ENCODE measurements at regions not wholly inside any gene's neighbourhood (a gene's known extent, or its start where the extent isn't known, plus 50 kb on each side); places are given as distances from the start of the nearest gene placed in this dataset.

DNA sequence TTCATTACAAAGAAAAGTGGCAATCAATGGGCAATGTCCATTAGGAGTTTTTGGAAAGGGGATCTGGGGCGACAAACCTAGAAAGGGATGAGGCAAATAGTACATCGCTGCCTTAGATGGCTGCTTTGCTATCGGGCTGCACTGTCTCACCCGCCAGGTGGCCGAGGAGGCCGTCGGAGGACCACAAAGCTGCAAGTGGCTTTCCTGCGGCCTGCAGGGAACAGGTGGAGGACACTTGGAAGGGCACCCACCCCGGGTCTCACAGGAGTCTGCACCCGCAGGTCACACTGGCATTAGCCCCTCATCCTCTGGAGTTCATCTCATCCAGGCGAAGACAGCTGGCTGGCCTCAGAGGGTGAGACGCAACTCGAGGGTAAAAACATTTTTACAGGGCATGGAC lies 1392.5 kb downstream of the AACS start:
- no peak for DNase-seq (ENCODE audit: low spot score)
- TF ChIP-seq, protein P1, sequence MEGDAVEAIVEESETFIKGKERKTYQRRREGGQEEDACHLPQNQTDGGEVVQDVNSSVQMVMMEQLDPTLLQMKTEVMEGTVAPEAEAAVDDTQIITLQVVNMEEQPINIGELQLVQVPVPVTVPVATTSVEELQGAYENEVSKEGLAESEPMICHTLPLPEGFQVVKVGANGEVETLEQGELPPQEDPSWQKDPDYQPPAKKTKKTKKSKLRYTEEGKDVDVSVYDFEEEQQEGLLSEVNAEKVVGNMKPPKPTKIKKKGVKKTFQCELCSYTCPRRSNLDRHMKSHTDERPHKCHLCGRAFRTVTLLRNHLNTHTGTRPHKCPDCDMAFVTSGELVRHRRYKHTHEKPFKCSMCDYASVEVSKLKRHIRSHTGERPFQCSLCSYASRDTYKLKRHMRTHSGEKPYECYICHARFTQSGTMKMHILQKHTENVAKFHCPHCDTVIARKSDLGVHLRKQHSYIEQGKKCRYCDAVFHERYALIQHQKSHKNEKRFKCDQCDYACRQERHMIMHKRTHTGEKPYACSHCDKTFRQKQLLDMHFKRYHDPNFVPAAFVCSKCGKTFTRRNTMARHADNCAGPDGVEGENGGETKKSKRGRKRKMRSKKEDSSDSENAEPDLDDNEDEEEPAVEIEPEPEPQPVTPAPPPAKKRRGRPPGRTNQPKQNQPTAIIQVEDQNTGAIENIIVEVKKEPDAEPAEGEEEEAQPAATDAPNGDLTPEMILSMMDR (IDR thresholded peaks at IDR 0.05; ENCODE audit: borderline replicate concordance, control extremely low read depth, extremely low read depth, insufficient read depth, missing control alignments): no peak
- in situ Hi-C loops (cut with MboI; ENCODE audit: low sequenced_read_pairs, unreplicated experiment): no loop called here

DNA sequence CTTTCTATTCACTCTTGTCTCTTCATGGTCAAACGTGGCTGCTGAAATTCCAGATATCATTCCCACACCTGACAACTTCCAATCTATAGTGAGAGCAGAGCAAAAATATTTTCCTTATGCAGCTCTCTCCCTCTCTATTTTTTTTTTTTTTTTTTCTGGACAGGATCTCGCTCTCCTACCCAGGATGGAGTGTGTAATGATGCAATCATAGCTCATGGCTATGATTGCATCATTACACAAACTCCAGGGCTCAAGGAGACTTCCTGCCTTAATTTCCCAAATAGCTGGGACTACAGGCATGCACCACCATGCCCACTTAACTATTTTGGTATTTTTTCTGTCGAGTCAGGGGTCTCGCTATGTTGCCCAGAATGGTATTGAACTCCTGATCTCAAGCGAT lies 1398.9 kb downstream of the AACS start:
- DNase-seq (ENCODE audit: low spot score): no peak
- in situ Hi-C loops (cut with MboI; ENCODE audit: low sequenced_read_pairs, unreplicated experiment): no loop called here
- TF ChIP-seq, protein P1 (IDR thresholded peaks at IDR 0.05; ENCODE audit: borderline replicate concordance, control extremely low read depth, extremely low read depth, insufficient read depth, missing control alignments): no peak

DNA sequence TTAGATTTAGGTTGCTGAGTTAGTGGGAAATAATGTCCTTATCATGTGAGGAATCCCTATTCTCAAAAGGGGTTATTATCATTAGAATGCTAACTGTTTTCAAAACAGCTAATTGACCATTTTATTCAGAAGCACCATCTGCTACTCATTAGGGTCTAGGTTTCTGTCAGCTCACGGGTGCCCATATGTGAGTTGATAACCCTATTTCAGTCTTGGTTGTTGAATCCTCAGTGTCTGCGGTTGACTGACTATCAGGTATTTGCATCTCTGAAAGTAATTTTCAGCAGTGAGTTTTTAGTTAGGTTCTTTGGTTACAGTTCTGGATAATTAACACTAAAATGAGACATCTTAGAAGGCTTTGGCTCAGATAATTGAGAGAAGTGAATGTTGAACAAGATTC lies 1404.0 kb downstream of the AACS start:
- in situ Hi-C loops (cut with MboI; ENCODE audit: low sequenced_read_pairs, unreplicated experiment): no loop called here
- DNase-seq (ENCODE audit: low spot score): no peak
- TF ChIP-seq, protein P1 (IDR thresholded peaks at IDR 0.05; ENCODE audit: borderline replicate concordance, control extremely low read depth, extremely low read depth, insufficient read depth, missing control alignments): no peak

DNA sequence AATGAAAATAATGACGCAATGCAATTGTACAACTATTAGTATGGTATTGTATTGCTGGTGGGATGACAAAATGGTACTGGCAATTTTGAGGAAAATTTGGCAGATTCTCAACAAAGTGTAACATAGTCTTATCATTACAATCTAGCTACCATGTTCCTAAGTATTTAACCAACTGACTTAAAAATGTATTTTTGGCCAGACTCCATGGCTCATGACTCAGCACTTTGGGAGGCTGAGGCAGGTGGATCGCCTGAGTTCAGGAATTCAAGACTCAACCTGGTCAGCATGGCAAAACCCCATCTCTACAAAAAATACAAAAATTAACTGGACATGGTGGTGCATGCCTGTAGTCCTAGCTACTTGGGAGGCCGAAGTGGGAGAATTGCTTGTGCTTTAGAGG lies 1409.5 kb downstream of the AACS start:
- DNase-seq (ENCODE audit: low spot score): no peak
- in situ Hi-C loops (cut with MboI; ENCODE audit: low sequenced_read_pairs, unreplicated experiment): no loop called here
- TF ChIP-seq, protein P1 (IDR thresholded peaks at IDR 0.05; ENCODE audit: borderline replicate concordance, control extremely low read depth, extremely low read depth, insufficient read depth, missing control alignments): no peak

DNA sequence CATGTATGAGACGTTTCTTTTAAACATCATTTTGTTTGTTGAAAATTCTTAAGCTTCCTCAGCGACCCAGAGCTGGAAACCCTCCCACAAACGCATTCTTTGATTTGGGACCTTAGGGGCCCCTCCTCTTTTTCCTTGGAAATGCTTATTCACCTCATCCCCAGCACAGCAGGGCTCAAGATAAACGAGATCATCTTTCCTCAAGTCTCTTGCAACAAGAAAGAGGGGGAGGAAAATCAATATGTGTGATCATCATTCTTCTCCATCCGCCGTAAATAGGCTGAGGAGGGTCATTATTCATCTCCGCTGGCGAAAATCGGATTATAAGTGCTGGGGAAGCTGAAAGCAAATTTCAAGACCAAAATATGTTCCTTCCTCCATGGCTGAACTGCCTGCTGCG lies 1415.2 kb downstream of the AACS start:
- DNase-seq (ENCODE audit: low spot score): no peak
- in situ Hi-C loops (cut with MboI; ENCODE audit: low sequenced_read_pairs, unreplicated experiment): no loop called here
- TF ChIP-seq, protein P1 (IDR thresholded peaks at IDR 0.05; ENCODE audit: borderline replicate concordance, control extremely low read depth, extremely low read depth, insufficient read depth, missing control alignments): no peak

DNA sequence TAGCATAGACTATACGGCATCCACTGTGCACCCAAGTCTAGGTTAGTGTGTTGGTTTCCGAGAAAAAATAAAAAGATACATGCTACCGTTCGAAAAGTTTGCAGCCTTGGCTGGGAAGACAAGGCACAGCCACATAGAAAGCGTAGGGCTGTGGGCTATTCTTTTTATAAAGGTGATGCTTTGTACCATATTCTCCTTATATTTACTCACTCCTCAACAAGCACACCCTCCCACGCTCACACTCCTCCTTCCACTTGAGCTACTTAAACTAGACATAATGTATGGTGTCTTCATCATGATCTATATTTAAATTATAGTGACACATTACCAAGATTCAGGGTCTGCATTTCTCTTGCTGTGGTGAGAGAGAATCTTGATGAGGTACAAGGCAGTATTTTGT lies 1416.5 kb downstream of the AACS start:
- no peak for DNase-seq (ENCODE audit: low spot score)
- TF ChIP-seq, protein P1 (IDR thresholded peaks at IDR 0.05; ENCODE audit: borderline replicate concordance, control extremely low read depth, extremely low read depth, insufficient read depth, missing control alignments): no peak
- in situ Hi-C loops (cut with MboI; ENCODE audit: low sequenced_read_pairs, unreplicated experiment): no loop called here

All from GM13976 (cell line).